ENCODE measurements at regions not wholly inside any gene's neighbourhood (a gene's known extent, or its start where the extent isn't known, plus 50 kb on each side); places are given as distances from the start of the nearest gene placed in this dataset.

DNA sequence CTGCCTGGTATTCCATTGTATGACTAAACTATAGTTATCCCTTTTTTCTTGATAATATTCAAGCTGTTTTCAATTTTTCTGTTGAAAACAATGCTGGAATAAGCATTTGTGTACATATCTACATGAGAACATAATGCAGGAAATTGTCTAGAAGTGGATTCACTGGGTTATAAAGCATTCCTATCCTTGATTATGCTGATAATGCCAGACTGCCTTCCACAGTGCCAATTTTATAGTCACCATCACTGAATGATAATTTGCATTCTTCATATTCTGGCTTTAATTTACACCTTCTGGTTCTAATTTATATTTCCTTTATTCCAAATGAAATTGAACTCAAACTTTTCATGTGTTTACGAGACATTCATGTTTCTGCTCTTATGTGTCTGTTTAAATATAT lies 651.0 kb upstream of the PLXNA2 start:
- ATAC-seq (no peak), DNase-seq (no peak)
- Histone ChIP-seq H3K27me3 (no peaks in the 10 kb centered on the region), H3K27ac (no peak overlapping the region), H3K36me3 (no peaks in the 10 kb centered on the region), H3K4me3 (no peak overlapping the region), H3K4me1 (no peaks in the 10 kb centered on the region), H3K9me3 (peaks cover 0 to 3% of the 10 kb centered on the region in 2 donors)
- TF ChIP-seq CTCF (IDR thresholded peaks at IDR 0.05), result no peak
- intact Hi-C loops (cut with DNase I), result no loop called here

GRCh38 chr1:208895820-208896219 lies 651.6 kb upstream of the PLXNA2 start:
- Histone ChIP-seq H3K9me3 (peaks cover 0 to 3% of the 10 kb centered on the region in 2 donors), H3K27ac (no peak overlapping the region), H3K36me3 (no peaks in the 10 kb centered on the region), H3K4me1 (no peaks in the 10 kb centered on the region), H3K4me3 (no peak overlapping the region), H3K27me3 (no peaks in the 10 kb centered on the region)
- no peak for DNase-seq
- TF ChIP-seq CTCF (IDR thresholded peaks at IDR 0.05), result no peak
- ATAC-seq, result no peak
- intact Hi-C loops (cut with DNase I), result no loop called here

- no peaks in the 10 kb centered on the region for H3K27me3 ChIP-seq
- no peak for DNase-seq
- H3K4me1 ChIP-seq, result no peaks in the 10 kb centered on the region
- no peak overlapping the region for H3K27ac ChIP-seq
- ATAC-seq, result no peak
- H3K36me3 ChIP-seq, result no peaks in the 10 kb centered on the region
- peaks cover 0 to 3% of the 10 kb centered on the region in 2 donors for H3K9me3 ChIP-seq
- H3K4me3 ChIP-seq, result no peak overlapping the region
- intact Hi-C loops (cut with DNase I), result no loop called here
- TF ChIP-seq CTCF (IDR thresholded peaks at IDR 0.05), result no peak
Observed at GRCh38 chr1:208896768-208897167, 652.6 kb upstream of the PLXNA2 start.

- Histone ChIP-seq H3K27me3 (no peaks in the 10 kb centered on the region), H3K4me1 (no peaks in the 10 kb centered on the region), H3K9me3 (peaks cover 0 to 3% of the 10 kb centered on the region in 2 donors), H3K36me3 (no peaks in the 10 kb centered on the region), H3K4me3 (no peak overlapping the region), H3K27ac (no peak overlapping the region)
- DNase-seq (no peak), ATAC-seq (no peak)
- intact Hi-C loops (cut with DNase I), result no loop called here
- no peak for TF ChIP-seq CTCF (IDR thresholded peaks at IDR 0.05)
Observed at GRCh38 chr1:208899438-208899837, 655.3 kb upstream of the PLXNA2 start.

GRCh38 chr1:208903251-208903905 lies 659.2 kb upstream of the PLXNA2 start:
- no peak for DNase-seq
- Histone ChIP-seq H3K27me3 (no peaks in the 10 kb centered on the region), H3K4me1 (no peaks in the 10 kb centered on the region), H3K36me3 (no peaks in the 10 kb centered on the region), H3K27ac (no peak overlapping the region), H3K4me3 (no peak overlapping the region), H3K9me3 (no peaks in the 10 kb centered on the region)
- no peak for ATAC-seq
- intact Hi-C loops (cut with DNase I), result no loop called here
- TF ChIP-seq CTCF (IDR thresholded peaks at IDR 0.05), result no peak

All from left lung (tissue), 4 donors.